Transverse colon (tissue), 4 donors: ENCODE measurements at regions not wholly inside any gene's neighbourhood (a gene's known extent, or its start where the extent isn't known, plus 50 kb on each side); places are given as distances from the start of the nearest gene placed in this dataset.

Experiments
- DNase-seq: peaks from one replicate; pipeline ENCODE4 v3.0.0-alpha.2; 2019
- H3K27ac ChIP-seq, 4 donors: fragments of 200-600 bp; sonication (generic); 2 replicates each; pipeline ENCODE4 v1.5.1; 2016 to 2018; ENCODE audit warnings: inconsistent platforms in 4 of 4
- H3K27me3 ChIP-seq: fragments of 200-600 bp; sonication (generic); 2 replicates; pipeline ENCODE4 v1.5.1; 2017; ENCODE audit warnings: inconsistent platforms
- H3K36me3 ChIP-seq, 4 donors: fragments of 200-600 bp; sonication (generic); 2 replicates each; pipeline ENCODE4 v1.5.1; 2017 to 2019; ENCODE audit warnings: inconsistent platforms in 4 of 4
- H3K4me1 ChIP-seq, 4 donors: fragments of 200-600 bp; sonication (generic); 2 replicates each; pipeline ENCODE4 v1.5.1; 2017 to 2020; ENCODE audit warnings: inconsistent platforms in 4 of 4
- H3K4me3 ChIP-seq, 4 donors: fragments of 200-600 bp; sonication (generic); 1 replicate in 1 of 4; 2 replicates in 3 of 4; pipeline versions ENCODE4 v1.5.1 to v1.6.1; 2017 to 2019; ENCODE audit warnings: inconsistent platforms in 4 of 4
- H3K9me3 ChIP-seq, 2 donors: fragments of 200-600 bp; sonication (generic); 2 replicates each; pipeline ENCODE4 v1.5.1; 2017 to 2019; ENCODE audit warnings: inconsistent platforms in 2 of 2
- EP300 ChIP-seq: sonication (generic); formaldehyde crosslinking; IDR thresholded peaks from one replicate; pipeline ENCODE4 v1.6.1; 2017; ENCODE audit warnings: antibody characterized with exemption, low read depth
- POLR2A ChIP-seq: fragments of 450-650 bp; IDR thresholded peaks from one replicate; pipeline ENCODE4 v1.6.1; 2016; ENCODE audit warnings: antibody characterized with exemption, mild to moderate bottlenecking, moderate library complexity
- POLR2AphosphoS5 ChIP-seq, 3 donors: sonication (generic); formaldehyde crosslinking; IDR thresholded peaks; one replicate each; pipeline ENCODE4 v1.6.1; 2016; ENCODE audit warnings: antibody characterized with exemption in 3 of 3
- WGBS, 2 donors: methylation state at CpG; one replicate each; pipeline ENCODE4 v1.1.5; 2018; ENCODE audit warnings: low coverage in 1 of 2; 5-methylcytosine and 5-hydroxymethylcytosine counted together
- in situ Hi-C, 4 donors: fragments of 200-750 bp; cut with MboI; loops; one replicate each; pipeline versions ENCODE4 v1.15.0 to v1.15.1; 2017; ENCODE audit warnings: low sequenced_read_pairs in 3 of 4, low pct_ligation_motif_present in 1 of 4, low pct_unique_long_range_greater_than_20kb in 1 of 4
- intact Hi-C: fragments of 100-400 bp; cut with DNase I; formaldehyde crosslinking; loops from one replicate; pipeline ENCODE4 v1.15.1; 2023; ENCODE audit warnings: low total_unique reads
- TF ChIP-seq, protein P1 (sequence below), 5 experiments: fragments of 200-600 bp in 3 of 5; fragments of 450-650 bp in 2 of 5; sonication (generic) in 3 of 5; IDR thresholded peaks; 1 replicate in 2 of 5; 2 replicates in 3 of 5; pipeline ENCODE4 v1.5.1; 2016 to 2017; ENCODE audit warnings: antibody characterized with exemption in 5 of 5, inconsistent platforms in 3 of 5, mild to moderate bottlenecking in 2 of 5, moderate library complexity in 1 of 5

DNA sequence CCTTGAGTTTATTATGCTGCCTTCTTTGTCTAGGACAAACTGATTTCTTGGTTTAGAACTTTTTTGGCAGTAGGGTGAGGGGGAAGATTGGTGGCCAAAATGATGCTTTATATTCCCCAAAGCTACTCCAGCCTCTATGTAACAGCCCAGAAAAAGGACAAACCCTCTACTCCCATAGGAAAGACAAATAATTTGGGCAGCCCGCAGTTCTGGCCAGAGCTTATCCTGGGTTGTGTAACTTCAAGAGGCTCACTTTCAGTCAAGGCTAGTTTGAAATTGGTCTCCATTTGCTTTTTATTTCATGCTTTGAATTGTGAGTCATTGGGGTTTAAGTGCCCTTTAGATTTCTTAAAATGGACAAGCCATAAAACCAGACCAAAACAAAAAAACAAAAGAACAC lies 142.3 kb downstream of the OLFM4 start:
- no peak for DNase-seq
- H3K4me3 ChIP-seq, result no peak overlapping the region
- intact Hi-C loops (no loop called here), in situ Hi-C loops (no loop called here)
- no peaks in the 10 kb centered on the region for H3K27me3 ChIP-seq
- H3K27ac ChIP-seq, result no peak overlapping the region
- H3K36me3 ChIP-seq, result no peaks in the 10 kb centered on the region
- TF ChIP-seq EP300 (no peak), POLR2A (no peak), POLR2AphosphoS5 (IDR thresholded peaks at IDR 0.05) (no peak)
- TF ChIP-seq, protein P1, sequence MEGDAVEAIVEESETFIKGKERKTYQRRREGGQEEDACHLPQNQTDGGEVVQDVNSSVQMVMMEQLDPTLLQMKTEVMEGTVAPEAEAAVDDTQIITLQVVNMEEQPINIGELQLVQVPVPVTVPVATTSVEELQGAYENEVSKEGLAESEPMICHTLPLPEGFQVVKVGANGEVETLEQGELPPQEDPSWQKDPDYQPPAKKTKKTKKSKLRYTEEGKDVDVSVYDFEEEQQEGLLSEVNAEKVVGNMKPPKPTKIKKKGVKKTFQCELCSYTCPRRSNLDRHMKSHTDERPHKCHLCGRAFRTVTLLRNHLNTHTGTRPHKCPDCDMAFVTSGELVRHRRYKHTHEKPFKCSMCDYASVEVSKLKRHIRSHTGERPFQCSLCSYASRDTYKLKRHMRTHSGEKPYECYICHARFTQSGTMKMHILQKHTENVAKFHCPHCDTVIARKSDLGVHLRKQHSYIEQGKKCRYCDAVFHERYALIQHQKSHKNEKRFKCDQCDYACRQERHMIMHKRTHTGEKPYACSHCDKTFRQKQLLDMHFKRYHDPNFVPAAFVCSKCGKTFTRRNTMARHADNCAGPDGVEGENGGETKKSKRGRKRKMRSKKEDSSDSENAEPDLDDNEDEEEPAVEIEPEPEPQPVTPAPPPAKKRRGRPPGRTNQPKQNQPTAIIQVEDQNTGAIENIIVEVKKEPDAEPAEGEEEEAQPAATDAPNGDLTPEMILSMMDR (IDR thresholded peaks at IDR 0.05), result no peak
- no peaks in the 10 kb centered on the region for H3K9me3 ChIP-seq
- 17 to 60% methylated on average over 1 of the region's 1 CpG for WGBS, 2 donors
- no peaks in the 10 kb centered on the region for H3K4me1 ChIP-seq

DNA sequence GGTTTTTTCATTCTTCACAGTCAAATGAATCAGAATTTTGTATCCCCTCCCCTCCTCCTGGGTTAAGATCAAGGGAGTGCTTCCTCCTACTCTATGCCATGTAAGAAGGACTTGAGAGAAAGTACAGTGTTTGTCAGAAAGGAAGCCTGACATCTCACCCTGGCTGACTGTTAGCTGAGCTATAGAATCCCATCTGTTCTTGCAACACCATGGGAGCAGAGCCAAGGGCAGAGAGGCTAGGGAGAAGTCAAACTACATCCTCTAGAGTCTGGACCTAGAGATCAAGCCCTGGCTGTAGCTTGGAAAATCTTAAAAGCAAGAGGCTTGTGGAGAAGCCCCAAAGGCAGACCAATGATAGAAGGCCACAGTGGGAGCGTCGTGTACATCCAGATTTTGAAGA lies 145.9 kb downstream of the OLFM4 start:
- intact Hi-C loops, result no loop called here
- Histone ChIP-seq H3K9me3 (no peaks in the 10 kb centered on the region), H3K4me1 (no peaks in the 10 kb centered on the region), H3K4me3 (no peak overlapping the region), H3K36me3 (no peaks in the 10 kb centered on the region), H3K27ac (no peak overlapping the region), H3K27me3 (no peaks in the 10 kb centered on the region)
- 86 to 100% methylated on average over 2 of the region's 2 CpGs for WGBS, 2 donors
- no peak for DNase-seq
- in situ Hi-C loops, result no loop called here
- TF ChIP-seq EP300 (no peak), POLR2A (no peak)
- TF ChIP-seq, protein P1 (IDR thresholded peaks at IDR 0.05), result no peak

DNA sequence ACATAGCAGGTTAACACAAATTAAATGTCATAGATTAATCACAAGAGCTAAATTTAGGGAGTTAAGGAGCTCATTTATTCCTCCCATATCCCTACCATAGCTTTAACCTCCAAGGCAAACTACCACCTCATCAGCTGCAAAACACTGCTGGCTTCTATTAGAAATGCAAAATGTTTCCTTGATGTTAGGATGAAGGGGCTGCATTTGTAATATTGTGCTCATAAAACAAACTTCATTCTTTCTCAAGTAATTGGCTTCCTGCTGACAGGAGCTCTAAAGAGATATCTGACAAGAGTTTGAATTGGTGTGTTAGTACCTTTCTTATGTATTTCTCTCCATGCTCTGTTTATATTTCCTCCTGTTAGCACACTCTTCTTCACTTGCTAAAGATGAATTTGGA lies 152.1 kb downstream of the OLFM4 start:
- Histone ChIP-seq H3K27ac (no peak overlapping the region), H3K27me3 (no peaks in the 10 kb centered on the region), H3K9me3 (no peaks in the 10 kb centered on the region), H3K36me3 (no peaks in the 10 kb centered on the region), H3K4me1 (no peaks in the 10 kb centered on the region), H3K4me3 (no peak overlapping the region)
- in situ Hi-C loops (no loop called here), intact Hi-C loops (no loop called here)
- no peak for DNase-seq
- TF ChIP-seq EP300 (no peak), POLR2AphosphoS5 (IDR thresholded peaks at IDR 0.05) (no peak), POLR2A (no peak)
- TF ChIP-seq, protein P1 (IDR thresholded peaks at IDR 0.05), result no peak

DNA sequence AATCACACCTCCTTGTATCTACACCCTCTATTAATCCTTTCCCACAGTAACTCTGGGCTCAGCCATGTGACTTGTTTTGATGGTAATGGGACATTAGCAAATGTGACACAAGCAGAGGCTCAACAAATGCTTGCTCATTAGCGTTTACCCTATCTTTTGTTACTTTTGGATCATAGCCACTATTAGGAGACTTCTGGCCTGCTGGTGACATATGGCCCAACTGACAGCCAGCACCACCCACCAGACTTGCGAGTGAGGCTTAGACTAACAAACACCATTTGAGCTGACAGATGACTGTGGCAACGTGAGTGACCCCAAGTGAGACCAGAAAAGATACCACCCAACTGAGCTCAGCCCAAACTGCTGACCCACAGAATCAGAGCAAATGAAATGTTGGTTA lies 154.1 kb downstream of the OLFM4 start:
- Histone ChIP-seq H3K4me3 (no peak overlapping the region), H3K4me1 (no peaks in the 10 kb centered on the region), H3K27me3 (no peaks in the 10 kb centered on the region), H3K27ac (no peak overlapping the region), H3K36me3 (no peaks in the 10 kb centered on the region), H3K9me3 (no peaks in the 10 kb centered on the region)
- TF ChIP-seq, protein P1 (IDR thresholded peaks at IDR 0.05), result no peak
- TF ChIP-seq EP300 (no peak), POLR2A (no peak), POLR2AphosphoS5 (IDR thresholded peaks at IDR 0.05) (no peak)
- intact Hi-C loops (no loop called here), in situ Hi-C loops (no loop called here)
- DNase-seq, result no peak
- WGBS, 2 donors, result 38 to 57% methylated on average over 1 to 3 of the region's 3 CpGs
